ENCODE measurements at regions not wholly inside any gene's neighbourhood (a gene's known extent, or its start where the extent isn't known, plus 50 kb on each side); places are given as distances from the start of the nearest gene placed in this dataset.

GRCh38 chr13:88068316-88068715 is 397.1 kb downstream of the SLITRK5 start:
- H3K4me3 ChIP-seq (replicated peaks in 1 of 2; ENCODE audit: low read depth in 1 of 2, low read length in 2 of 2) = no peak overlapping the region
- ChIA-PET CTCF (no interaction called here), RAD21 (ENCODE audit: low non-redundant PET in 1 of 2, low total read pairs in 2 of 2, uncharacterized antibody in 2 of 2, unreplicated experiment in 2 of 2) (no interaction called here), POLR2A (no interaction called here)
- no peak for TF ChIP-seq CBX3 (IDR thresholded peaks at IDR 0.05; ENCODE audit: low read depth)
- no peak for TF ChIP-seq SRF (IDR thresholded peaks at IDR 0.05; ENCODE audit: low read depth)
- no peak for TF ChIP-seq RAD21 (IDR thresholded peaks at IDR 0.05; ENCODE audit: low read depth)
- TF ChIP-seq EGR1 (IDR thresholded peaks at IDR 0.05; ENCODE audit: low read depth) = no peak
- TF ChIP-seq, protein P1, sequence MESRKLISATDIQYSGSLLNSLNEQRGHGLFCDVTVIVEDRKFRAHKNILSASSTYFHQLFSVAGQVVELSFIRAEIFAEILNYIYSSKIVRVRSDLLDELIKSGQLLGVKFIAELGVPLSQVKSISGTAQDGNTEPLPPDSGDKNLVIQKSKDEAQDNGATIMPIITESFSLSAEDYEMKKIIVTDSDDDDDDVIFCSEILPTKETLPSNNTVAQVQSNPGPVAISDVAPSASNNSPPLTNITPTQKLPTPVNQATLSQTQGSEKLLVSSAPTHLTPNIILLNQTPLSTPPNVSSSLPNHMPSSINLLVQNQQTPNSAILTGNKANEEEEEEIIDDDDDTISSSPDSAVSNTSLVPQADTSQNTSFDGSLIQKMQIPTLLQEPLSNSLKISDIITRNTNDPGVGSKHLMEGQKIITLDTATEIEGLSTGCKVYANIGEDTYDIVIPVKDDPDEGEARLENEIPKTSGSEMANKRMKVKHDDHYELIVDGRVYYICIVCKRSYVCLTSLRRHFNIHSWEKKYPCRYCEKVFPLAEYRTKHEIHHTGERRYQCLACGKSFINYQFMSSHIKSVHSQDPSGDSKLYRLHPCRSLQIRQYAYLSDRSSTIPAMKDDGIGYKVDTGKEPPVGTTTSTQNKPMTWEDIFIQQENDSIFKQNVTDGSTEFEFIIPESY (IDR thresholded peaks at IDR 0.05; ENCODE audit: extremely low read depth, insufficient replicate concordance, low read length) = no peak
- no peak for TF ChIP-seq FOSL1 (IDR thresholded peaks at IDR 0.05; ENCODE audit: low read depth)
- TF ChIP-seq EZH2phosphoT487 (IDR thresholded peaks at IDR 0.05; ENCODE audit: borderline replicate concordance) = no peak
- no peak for TF ChIP-seq POLR2AphosphoS5 (IDR thresholded peaks at IDR 0.05; ENCODE audit: low read depth, low read length)
- no peak for TF ChIP-seq YY1 (IDR thresholded peaks at IDR 0.05; ENCODE audit: extremely low read depth, insufficient replicate concordance, low read depth, low read length)
- TF ChIP-seq, protein P2, sequence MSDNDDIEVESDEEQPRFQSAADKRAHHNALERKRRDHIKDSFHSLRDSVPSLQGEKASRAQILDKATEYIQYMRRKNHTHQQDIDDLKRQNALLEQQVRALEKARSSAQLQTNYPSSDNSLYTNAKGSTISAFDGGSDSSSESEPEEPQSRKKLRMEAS (IDR thresholded peaks at IDR 0.05) = no peak
- TF ChIP-seq JUND (IDR thresholded peaks at IDR 0.05) = no peak
- TF ChIP-seq POLR2A (IDR thresholded peaks at IDR 0.05; ENCODE audit: borderline replicate concordance, extremely low read depth, insufficient read depth, insufficient read length) = no peak
- TF ChIP-seq ZNF274 (IDR thresholded peaks at IDR 0.05; ENCODE audit: low read depth, low read length) = no peak
- TF ChIP-seq ELF1 (IDR thresholded peaks at IDR 0.05; ENCODE audit: borderline replicate concordance, low read depth) = no peak
- TF ChIP-seq REST (IDR thresholded peaks at IDR 0.05; ENCODE audit: low read depth) = no peak
- no peak for TF ChIP-seq SIN3A (IDR thresholded peaks at IDR 0.05; ENCODE audit: low read depth)
- TF ChIP-seq TCF7L2 (IDR thresholded peaks at IDR 0.05; ENCODE audit: borderline replicate concordance, extremely low read depth, insufficient read depth, insufficient read length) = no peak
- TF ChIP-seq ZFX (IDR thresholded peaks at IDR 0.05) = no peak
- no peak for TF ChIP-seq CTCF (IDR thresholded peaks at IDR 0.05 in 2 of 3, conservative IDR thresholded peaks at IDR 0.05 in 1 of 3; ENCODE audit: borderline replicate concordance in 1 of 3, insufficient read depth in 1 of 3, low read depth in 2 of 3, low read length in 2 of 3)
- BruUV-seq (replicated peaks) = no TSS peak
- no peaks in the 10 kb centered on the region for H3K4me1 ChIP-seq (ENCODE audit: control insufficient read depth in 1 of 2, insufficient read depth in 2 of 2, low read length in 2 of 2)
- H3K9me2 ChIP-seq (ENCODE audit: insufficient read depth) = no peaks in the 10 kb centered on the region
- ATAC-seq (no peak), DNase-seq (ENCODE audit: low read depth, low spot score) (no peak)
- no peaks in the 10 kb centered on the region for H3K36me3 ChIP-seq (ENCODE audit: control insufficient read depth in 1 of 2, insufficient read depth in 2 of 2, low read length in 2 of 2)
- no peaks in the 10 kb centered on the region for H3K79me2 ChIP-seq (ENCODE audit: insufficient read depth, low read length)
- intact Hi-C loops (cut with micrococcal nuclease) = loop anchor here (2.0 kb wide), 1 partner anchor 998 kb away; no protein-coding TSS in a partner anchor
- no peak overlapping the region for H2AFZ ChIP-seq (ENCODE audit: low read depth, low read length, poor library complexity, severe bottlenecking)
- no peaks in the 10 kb centered on the region for H3K9me3 ChIP-seq (ENCODE audit: control insufficient read depth in 1 of 2, insufficient read depth in 1 of 2, low read depth in 1 of 2, low read length in 2 of 2)
- no peak overlapping the region for H3K27ac ChIP-seq (ENCODE audit: low read depth, low read length)
- no peaks in the 10 kb centered on the region for H3K27me3 ChIP-seq (ENCODE audit: insufficient read depth, low read length)
- no peak overlapping the region for H3K4me2 ChIP-seq (ENCODE audit: low read length)
- no peaks in the 10 kb centered on the region for H4K20me1 ChIP-seq (ENCODE audit: insufficient read depth)
- no peak overlapping the region for H3K9ac ChIP-seq (ENCODE audit: low read length)

Data from HCT116 (cell line).